ENCODE measurements at regions not wholly inside any gene's neighbourhood (a gene's known extent, or its start where the extent isn't known, plus 50 kb on each side); places are given as distances from the start of the nearest gene placed in this dataset.

GRCh38 chr12:39138268-39138667 lies 232.9 kb upstream of the CPNE8 start:
- peaks cover 0 to 3% of the 10 kb centered on the region in 2 experiments; a peak in 2 of 4 replicates for H3K4me1 ChIP-seq (ENCODE audit: control insufficient read depth in 1 of 2, insufficient read depth in 2 of 2, low read depth in 1 of 2, low read length in 1 of 2)
- no peak overlapping the region for H3K4me2 ChIP-seq
- ChIA-PET CTCF (interaction anchor here (0.8 to 2.3 kb wide), 6 partner anchors 13 to 245 kb away, joined by 3 to 6 read pairs (median 4); no protein-coding TSS in a partner anchor), POLR2A (no interaction called here)
- peak overlapping the region in 1 of 2 experiments; percentile 4; a peak in 1 of 4 replicates for H3K27ac ChIP-seq (ENCODE audit: low read depth in 2 of 2, low read length in 1 of 2)
- peak; percentile 55 for DNase-seq
- H3K4me3 ChIP-seq (ENCODE audit: low read depth in 2 of 2, low read length in 1 of 2) = no peak overlapping the region
- H3K79me2 ChIP-seq (ENCODE audit: insufficient read depth) = no peaks in the 10 kb centered on the region
- H3K9ac ChIP-seq = no peak overlapping the region
- no peaks in the 10 kb centered on the region for H3F3A ChIP-seq (replicated peaks; ENCODE audit: insufficient read depth)
- H2AFZ ChIP-seq (ENCODE audit: low read depth) = no peak overlapping the region
- H3K9me3 ChIP-seq = no peaks in the 10 kb centered on the region
- no peaks in the 10 kb centered on the region for H3K36me3 ChIP-seq (replicated peaks in 1 of 2; ENCODE audit: control insufficient read depth in 1 of 2, insufficient read depth in 2 of 2, low read length in 1 of 2)
- H3K27me3 ChIP-seq (ENCODE audit: insufficient read depth) = no peaks in the 10 kb centered on the region
- no peaks in the 10 kb centered on the region for H4K20me1 ChIP-seq (ENCODE audit: insufficient read depth)
- TF ChIP-seq SIN3A (IDR thresholded peaks at IDR 0.05; ENCODE audit: borderline replicate concordance, low read depth, low read length) = no peak
- no peaks in the 10 kb centered on the region for H3K9me2 ChIP-seq
- WGBS (ENCODE audit: low lambda C conversion rate) = 37% methylated on average over 4 of the region's 4 CpGs

- ChIA-PET CTCF (interaction anchor here (1.2 kb wide), 1 partner anchor 20 kb away, joined by 3 read pairs; no protein-coding TSS in a partner anchor), POLR2A (no interaction called here)
- H3K9me3 ChIP-seq = no peaks in the 10 kb centered on the region
- H3K4me3 ChIP-seq (ENCODE audit: low read depth in 2 of 2, low read length in 1 of 2) = no peak overlapping the region; a peak in 1 of 4 replicates
- peak overlapping the region; percentile 14; the same call in 1 of the 2 replicates for H3K4me2 ChIP-seq
- no peaks in the 10 kb centered on the region for H4K20me1 ChIP-seq (ENCODE audit: insufficient read depth)
- H3K9me2 ChIP-seq = no peaks in the 10 kb centered on the region
- DNase-seq = no peak
- peak overlapping the region; percentile 73 for H2AFZ ChIP-seq (ENCODE audit: low read depth)
- peaks cover 6% of the 10 kb centered on the region for H3F3A ChIP-seq (replicated peaks; ENCODE audit: insufficient read depth)
- peaks cover 3 to 4% of the 10 kb centered on the region in 2 experiments; a peak in 1 of 4 replicates for H3K4me1 ChIP-seq (ENCODE audit: control insufficient read depth in 1 of 2, insufficient read depth in 2 of 2, low read depth in 1 of 2, low read length in 1 of 2)
- no peak overlapping the region for H3K9ac ChIP-seq
- no peaks in the 10 kb centered on the region for H3K36me3 ChIP-seq (replicated peaks in 1 of 2; ENCODE audit: control insufficient read depth in 1 of 2, insufficient read depth in 2 of 2, low read length in 1 of 2)
- no peaks in the 10 kb centered on the region for H3K79me2 ChIP-seq (ENCODE audit: insufficient read depth)
- no peaks in the 10 kb centered on the region for H3K27me3 ChIP-seq (ENCODE audit: insufficient read depth)
- 24% methylated on average over 4 of the region's 4 CpGs for WGBS (ENCODE audit: low lambda C conversion rate)
- peak overlapping the region in 1 of 2 experiments; percentile 22; a peak in 1 of 4 replicates for H3K27ac ChIP-seq (ENCODE audit: low read depth in 2 of 2, low read length in 1 of 2)
- TF ChIP-seq NFIC (IDR thresholded peaks at IDR 0.05; ENCODE audit: borderline replicate concordance) = peak; percentile 34
- 0 out of 2 replicates have a peak, but pooled peaks have one; percentile 28 for TF ChIP-seq MAX (IDR thresholded peaks at IDR 0.05; ENCODE audit: low read depth)
- TF ChIP-seq PBX3 (IDR thresholded peaks at IDR 0.05) = peak; percentile 72
- TF ChIP-seq CHD2 (IDR thresholded peaks at IDR 0.05; ENCODE audit: low read length, partially characterized antibody) = no peak
- TF ChIP-seq FOXJ3 (CRISPR knock-in tag; IDR thresholded peaks at IDR 0.05) = no peak
- TF ChIP-seq FOSL2 (IDR thresholded peaks at IDR 0.05; ENCODE audit: borderline replicate concordance, low read depth) = peak; percentile 97
- TF ChIP-seq JUND (IDR thresholded peaks at IDR 0.05) = peak; percentile 83
- TF ChIP-seq EP300 (IDR thresholded peaks at IDR 0.05; ENCODE audit: borderline replicate concordance in 1 of 2, low read depth in 1 of 2, low read length in 1 of 2) = peak in 1 of 2 experiments; percentile 47; a peak in 1 of 4 replicates
- TF ChIP-seq TEAD4 (IDR thresholded peaks at IDR 0.05; ENCODE audit: borderline replicate concordance, insufficient read depth) = peak; percentile 55; the same call in 1 of the 2 replicates
- no peak for TF ChIP-seq RCOR1 (IDR thresholded peaks at IDR 0.05; ENCODE audit: low read length)
- TF ChIP-seq SIN3A (IDR thresholded peaks at IDR 0.05; ENCODE audit: borderline replicate concordance, low read depth, low read length) = no peak
- peak; percentile 57 for TF ChIP-seq TCF12 (IDR thresholded peaks at IDR 0.05)
Observed at GRCh38 chr12:39127401-39127800, 222.0 kb upstream of the CPNE8 start.

Measured in SK-N-SH (cell line).